HEK293T (cell line): ENCODE measurements at regions not wholly inside any gene's neighbourhood (a gene's known extent, or its start where the extent isn't known, plus 50 kb on each side); places are given as distances from the start of the nearest gene placed in this dataset.

Experiments used
- ARNT ChIP-seq: fragments of 450-650 bp; IDR thresholded peaks from 2 replicates; pipeline ENCODE4 v1.6.1; 2017; ENCODE audit warnings: mild to moderate bottlenecking
- BHLHE40 ChIP-seq: fragments of 450-650 bp; IDR thresholded peaks from 2 replicates; pipeline ENCODE4 v1.6.1; 2016; ENCODE audit warnings: mild to moderate bottlenecking, moderate library complexity, borderline replicate concordance
- CTBP1 ChIP-seq: fragments of 450-650 bp; IDR thresholded peaks from 2 replicates; pipeline ENCODE4 v1.6.1; 2016; ENCODE audit warnings: borderline replicate concordance
- ELF4 ChIP-seq: fragments of 450-650 bp; IDR thresholded peaks from 2 replicates; pipeline ENCODE4 v1.6.1; 2017; ENCODE audit warnings: antibody characterized with exemption
- FOXA1 ChIP-seq: fragments of 450-650 bp; IDR thresholded peaks from 2 replicates; pipeline ENCODE4 v1.6.1; 2016; ENCODE audit warnings: mild to moderate bottlenecking
- FOXM1 ChIP-seq: fragments of 450-650 bp; IDR thresholded peaks from 2 replicates; pipeline ENCODE4 v1.6.1; 2017; ENCODE audit warnings: mild to moderate bottlenecking, borderline replicate concordance
- HDGF ChIP-seq: fragments of 450-650 bp; IDR thresholded peaks from 2 replicates; pipeline ENCODE4 v1.6.1; 2017; ENCODE audit warnings: antibody characterized with exemption, borderline replicate concordance
- NFRKB ChIP-seq: fragments of 450-650 bp; IDR thresholded peaks from 2 replicates; pipeline ENCODE4 v1.6.1; 2016; ENCODE audit warnings: mild to moderate bottlenecking, moderate library complexity
- PKNOX1 ChIP-seq: fragments of 450-650 bp; IDR thresholded peaks from 2 replicates; pipeline ENCODE4 v1.6.1; 2016
- SP1 ChIP-seq: fragments of 450-650 bp; IDR thresholded peaks from 2 replicates; pipeline ENCODE4 v1.6.1; 2017
- SUZ12 ChIP-seq: fragments of 450-650 bp; IDR thresholded peaks from 2 replicates; pipeline ENCODE4 v1.6.1; 2016; ENCODE audit warnings: mild to moderate bottlenecking
- ZNF384 ChIP-seq: fragments of 450-650 bp; IDR thresholded peaks from 2 replicates; pipeline ENCODE4 v1.6.1; 2016

DNA sequence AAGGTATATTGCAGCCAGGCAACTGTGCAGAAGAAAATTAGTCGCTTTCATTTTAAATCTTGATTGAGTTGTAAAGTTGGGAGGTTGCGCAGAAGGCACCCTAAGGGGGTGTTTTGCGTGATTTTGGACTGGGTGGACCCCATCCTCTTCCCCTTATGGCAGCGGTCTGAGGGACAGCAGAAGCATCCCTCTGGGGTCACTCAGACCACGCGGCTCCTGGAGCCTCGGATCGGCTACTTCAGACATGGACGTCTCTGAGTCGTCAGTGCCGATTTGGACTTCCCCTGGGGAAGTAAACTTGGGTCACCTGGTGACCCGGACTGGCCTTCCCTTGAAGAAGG is 639.0 kb upstream of the DPP6 start:
- TF ChIP-seq FOXA1 (no peak), SP1 (no peak), ZNF384 (no peak), ARNT (no peak), FOXM1 (no peak), BHLHE40 (no peak), SUZ12 (no peak), ELF4 (no peak), HDGF (no peak), NFRKB (no peak), CTBP1 (no peak), PKNOX1 (no peak)
